GM19395 (cell line): ENCODE measurements at regions not wholly inside any gene's neighbourhood (a gene's known extent, or its start where the extent isn't known, plus 50 kb on each side); places are given as distances from the start of the nearest gene placed in this dataset.

Experiments used
- ATAC-seq: cut with Tn5 transposase; IDR thresholded peaks from one replicate; pipeline ENCODE4 v1.9.1; 2021; ENCODE audit warnings: mild to moderate bottlenecking, moderate library complexity; ENCODE audit not compliant: unreplicated experiment

- ATAC-seq = no peak
Observed at GRCh38 chr2:225340923-225341322, 58.6 kb upstream of the NYAP2 start.

DNA sequence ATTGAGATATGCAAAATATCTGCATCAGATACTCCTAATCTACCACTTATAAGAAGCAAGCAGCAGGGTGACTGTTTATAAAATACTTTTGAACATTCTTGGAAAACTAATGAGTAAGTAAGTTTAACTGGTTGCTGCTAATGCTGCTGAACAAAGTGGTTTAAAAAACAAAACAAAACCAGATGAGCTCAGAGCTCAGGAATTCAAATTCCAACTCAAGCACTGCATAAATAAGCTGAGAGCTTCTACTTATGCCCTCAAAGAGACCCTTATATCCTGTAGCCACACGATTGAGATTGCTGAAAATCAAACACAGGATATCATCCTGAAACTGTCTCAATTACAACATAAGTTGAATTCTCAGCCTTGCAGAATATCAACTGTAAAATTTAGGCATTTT is 62.3 kb upstream of the NYAP2 start:
- ATAC-seq = no peak

- ATAC-seq = no peak
Observed at GRCh38 chr2:225334514-225334913, 65.0 kb upstream of the NYAP2 start.

DNA sequence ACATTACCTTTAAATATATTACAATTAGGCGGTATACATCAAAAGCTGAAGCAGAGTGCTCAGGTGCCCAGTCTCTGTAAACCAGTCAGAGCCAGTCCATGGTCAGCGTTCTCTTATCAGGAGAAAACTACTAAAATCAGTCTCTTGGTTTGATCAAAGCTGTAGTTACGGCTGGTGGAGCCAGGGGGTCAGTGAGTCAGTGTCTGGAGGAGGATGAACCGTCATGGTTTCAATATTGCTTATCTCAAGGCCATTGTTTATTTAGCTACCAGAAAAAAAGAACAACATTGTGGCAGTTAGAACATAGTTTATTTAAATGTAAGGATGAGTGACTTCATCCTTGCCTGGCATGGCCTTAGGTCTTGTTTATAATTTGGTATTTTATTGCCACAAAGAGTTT is 71.3 kb upstream of the NYAP2 start:
- no peak for ATAC-seq

- no peak for ATAC-seq
Observed at GRCh38 chr2:225326969-225327368, 72.5 kb upstream of the NYAP2 start.

DNA sequence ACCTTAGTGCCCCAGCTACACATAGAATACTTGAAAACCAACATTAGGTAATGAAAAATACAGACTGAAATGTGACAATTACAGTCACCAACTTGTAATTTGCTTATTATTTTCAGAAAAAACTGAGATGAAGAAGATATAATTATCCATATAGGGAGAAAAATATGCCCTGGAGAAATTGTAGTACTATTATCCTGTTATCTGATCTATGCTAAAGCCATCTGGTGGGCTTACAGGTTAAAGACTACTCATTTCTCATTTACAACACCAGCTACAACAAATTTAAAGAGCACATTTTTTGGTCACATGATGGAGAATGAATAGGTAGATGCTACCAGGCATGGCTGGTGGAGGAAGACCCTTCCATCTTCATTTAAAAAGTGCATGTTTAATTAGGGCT is 79.6 kb upstream of the NYAP2 start:
- ATAC-seq = no peak

DNA sequence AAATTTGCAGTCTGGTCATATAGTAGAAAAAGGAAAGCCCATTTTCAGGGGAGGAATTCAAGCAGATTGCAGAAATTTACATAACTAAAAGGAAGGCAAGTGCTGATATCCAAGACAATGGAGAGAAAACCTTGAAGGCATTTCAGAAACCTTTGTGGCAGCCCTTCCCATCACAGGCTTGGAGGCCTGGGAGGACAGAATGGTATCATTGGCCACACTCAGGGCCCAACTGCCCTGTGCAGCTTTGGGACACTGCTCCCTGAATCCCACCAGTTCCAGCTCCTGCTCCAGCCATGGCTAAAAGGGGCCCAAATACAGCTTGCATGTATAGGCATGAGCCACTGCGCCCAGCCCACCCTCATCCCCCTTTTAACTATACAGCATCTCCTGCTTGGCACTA is 81.1 kb upstream of the NYAP2 start:
- no peak for ATAC-seq

DNA sequence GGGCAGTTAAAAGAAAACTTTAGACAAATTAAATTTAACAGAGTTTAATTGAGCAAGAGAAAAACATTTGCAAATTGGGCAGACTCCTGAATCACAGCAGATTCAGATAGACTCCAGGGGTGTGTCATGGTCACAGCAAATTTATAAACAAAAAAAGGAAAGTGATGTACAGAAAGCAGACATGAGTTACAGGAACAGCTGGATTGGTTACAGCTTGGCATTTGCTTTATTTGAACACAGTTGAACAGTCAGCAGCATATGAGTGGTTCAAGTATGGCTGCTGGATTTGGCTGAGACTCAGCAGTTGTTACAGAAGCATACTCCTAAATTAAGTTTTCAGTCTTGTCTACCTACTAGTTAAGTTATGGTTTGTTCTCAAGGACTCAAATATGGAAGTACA is 82.3 kb upstream of the NYAP2 start:
- ATAC-seq = no peak

DNA sequence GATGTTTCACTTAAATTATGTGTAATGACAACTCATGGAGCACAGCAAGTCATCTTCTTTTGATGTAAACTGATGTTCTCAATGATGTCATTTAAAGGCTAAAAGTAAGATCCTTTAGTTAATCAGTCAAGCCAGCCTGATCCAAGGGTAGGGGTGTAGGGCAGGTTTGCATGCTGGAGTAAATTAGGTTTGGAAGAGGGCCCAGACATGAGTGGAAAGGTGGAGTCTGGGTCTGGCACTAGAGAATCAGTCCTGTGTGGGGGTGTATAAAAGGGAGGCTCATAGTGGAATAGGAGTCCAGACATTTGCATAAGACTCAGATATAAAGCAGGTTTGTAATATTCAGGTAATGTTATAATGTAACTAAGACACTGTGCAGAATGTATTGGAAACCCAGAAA is 88.8 kb upstream of the NYAP2 start:
- no peak for ATAC-seq

GRCh38 chr2:225309516-225309915 is 90.0 kb upstream of the NYAP2 start:
- ATAC-seq = no peak

DNA sequence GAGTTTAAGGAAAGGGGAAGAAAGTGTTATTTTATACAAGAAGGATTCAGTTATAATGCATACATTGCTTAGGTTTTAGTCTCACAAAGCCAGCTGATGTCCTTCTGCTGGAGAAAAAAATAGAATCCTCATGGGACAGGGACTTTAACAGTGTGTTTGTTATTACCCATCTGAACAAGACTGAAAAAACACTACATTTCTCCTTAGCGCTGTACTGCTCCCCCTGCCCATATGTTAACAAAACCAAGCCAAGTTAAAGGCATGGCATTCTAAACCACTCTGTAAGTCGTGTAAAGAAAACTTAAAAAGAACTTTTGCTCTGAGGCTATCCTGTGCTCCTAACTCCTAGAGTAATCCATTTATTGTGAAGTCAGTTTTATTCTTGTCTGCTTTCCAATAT is 102.6 kb upstream of the NYAP2 start:
- ATAC-seq = no peak

- ATAC-seq = no peak
Observed at GRCh38 chr2:225295102-225295501, 104.4 kb upstream of the NYAP2 start.

DNA sequence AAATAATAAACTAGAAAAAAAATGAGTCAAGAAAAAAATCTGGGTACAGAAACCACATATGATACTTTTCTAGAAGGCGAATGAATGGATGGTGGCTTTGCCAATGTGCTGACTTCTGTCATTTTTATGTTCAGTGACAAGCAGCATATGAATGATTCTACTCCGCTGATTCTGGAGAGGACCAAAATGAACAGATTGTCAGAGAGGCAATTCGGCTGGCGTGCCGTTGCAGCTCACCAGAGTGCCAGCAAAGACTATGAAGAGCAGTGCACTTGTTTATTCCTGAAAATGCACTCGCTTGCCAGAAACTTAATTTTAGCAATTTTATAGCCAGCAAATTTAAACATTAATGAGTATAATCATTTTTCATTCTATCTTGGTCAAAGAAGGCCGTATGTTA is 105.9 kb upstream of the NYAP2 start:
- ATAC-seq = no peak

- no peak for ATAC-seq
Observed at GRCh38 chr2:225290757-225291400, 108.6 kb upstream of the NYAP2 start.

DNA sequence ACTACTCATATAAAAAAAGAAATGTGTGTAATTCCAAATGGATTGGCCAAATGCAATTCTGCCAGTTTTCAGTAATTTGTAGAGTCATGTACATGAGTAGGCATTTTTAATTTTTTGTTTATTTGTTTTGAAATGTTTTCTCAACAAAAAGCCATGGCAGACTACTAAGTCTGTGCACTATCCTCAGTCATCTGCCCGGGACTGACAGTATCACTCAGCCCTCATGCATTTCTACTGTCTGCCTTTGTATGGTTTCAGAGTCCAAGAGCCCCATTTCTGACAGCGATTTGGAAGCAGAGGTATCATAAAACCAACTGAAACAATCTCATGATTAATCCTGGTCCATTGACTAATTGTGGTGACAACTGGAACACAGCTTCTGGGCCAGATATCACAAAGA is 109.9 kb upstream of the NYAP2 start:
- ATAC-seq = no peak

- ATAC-seq = no peak
Observed at GRCh38 chr2:225288986-225289385, 110.5 kb upstream of the NYAP2 start.

- ATAC-seq = peak; percentile 90
Observed at GRCh38 chr2:225282858-225283710, 116.4 kb upstream of the NYAP2 start.

DNA sequence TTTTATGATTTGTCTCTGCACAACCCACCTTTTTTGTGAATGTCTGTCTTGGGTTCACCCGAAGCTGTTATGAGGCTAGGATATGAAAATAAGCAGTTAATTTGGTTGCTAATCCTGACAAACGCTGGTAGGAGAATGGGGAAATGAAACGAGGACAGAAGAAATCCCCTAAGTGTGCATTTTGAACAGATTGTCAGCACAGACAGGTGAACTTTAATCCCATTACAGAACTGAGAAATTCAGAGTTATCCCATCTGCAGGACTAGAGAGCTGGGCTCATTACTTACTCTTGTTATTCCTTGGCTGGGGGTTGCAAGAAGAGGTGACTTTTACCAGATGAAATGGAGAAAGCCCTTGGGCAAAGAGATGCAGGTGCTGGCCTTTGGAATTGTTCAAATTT is 123.3 kb upstream of the NYAP2 start:
- peak; percentile 88 for ATAC-seq

- no peak for ATAC-seq
Observed at GRCh38 chr2:225275443-225275842, 124.1 kb upstream of the NYAP2 start.

DNA sequence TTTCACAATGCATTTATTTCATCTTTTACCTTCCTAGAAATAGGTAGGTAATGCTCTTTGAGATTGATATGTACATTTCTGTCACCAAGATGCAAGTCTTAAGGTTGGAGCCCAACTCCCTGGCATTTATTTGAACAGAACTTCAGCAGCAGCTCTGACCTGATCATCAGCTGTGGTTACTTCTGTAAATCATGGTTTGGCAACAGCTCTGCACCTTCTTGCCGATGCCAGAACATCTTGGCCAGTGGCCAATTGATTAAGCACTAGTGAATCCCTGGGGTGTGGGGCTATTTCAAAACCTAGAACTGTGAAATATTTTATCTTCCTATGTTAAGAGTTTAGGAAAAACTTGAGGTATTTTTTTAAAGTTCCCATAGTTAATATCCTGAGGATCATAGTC is 124.8 kb upstream of the NYAP2 start:
- ATAC-seq = no peak

- no peak for ATAC-seq
Observed at GRCh38 chr2:225272173-225272572, 127.3 kb upstream of the NYAP2 start.

DNA sequence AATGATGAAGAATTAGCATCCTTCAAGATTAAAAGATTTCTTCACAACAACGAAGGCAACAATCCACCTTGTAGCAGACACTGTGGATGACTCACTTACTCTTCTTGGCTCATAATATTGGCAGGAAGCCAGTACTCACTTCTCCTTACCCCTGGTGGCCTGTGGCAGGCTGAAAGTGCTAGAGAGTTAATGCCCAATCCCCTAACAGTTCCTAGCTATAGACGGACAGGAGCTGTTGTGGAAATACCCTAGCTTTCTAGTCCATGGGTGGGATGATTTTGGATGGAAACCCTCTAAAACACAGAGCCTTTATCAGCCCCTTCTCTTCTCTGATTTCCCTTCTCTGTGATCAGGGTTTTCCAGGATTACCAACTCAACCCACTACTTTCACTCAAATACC is 128.6 kb upstream of the NYAP2 start:
- ATAC-seq = peak; percentile 100

GRCh38 chr2:225270053-225270452 is 129.5 kb upstream of the NYAP2 start:
- ATAC-seq = peak; percentile 1
